Spinal cord (tissue), 9 donors: ENCODE measurements at regions not wholly inside any gene's neighbourhood (a gene's known extent, or its start where the extent isn't known, plus 50 kb on each side); places are given as distances from the start of the nearest gene placed in this dataset.
"Not testable (repeated sequence)": the region's sequence is repeated elsewhere in the genome, so short reads cannot be mapped to it uniquely, and the experiment has no call there.

Experiments
- DNase-seq, 6 donors: peaks; one replicate each; pipeline versions ENCODE4 v3.0.0 to v3.0.0-alpha.2; 2013 to 2015; ENCODE audit warnings: low spot score in 6 of 6, low read depth in 4 of 6
- H3K27ac ChIP-seq: one replicate; pipeline ENCODE4 v1.5.1; 2013; ENCODE audit warnings: low read depth, low read length, control low read depth
- H3K27me3 ChIP-seq: one replicate; pipeline ENCODE4 v1.6.1; 2013; ENCODE audit warnings: low read length; ENCODE audit not compliant: control insufficient read depth, insufficient read depth
- H3K36me3 ChIP-seq: one replicate; pipeline ENCODE4 v1.6.1; 2013; ENCODE audit warnings: low read length; ENCODE audit not compliant: control insufficient read depth, insufficient read depth
- H3K4me1 ChIP-seq: one replicate; pipeline ENCODE4 v1.6.1; 2013; ENCODE audit warnings: low read length; ENCODE audit not compliant: control insufficient read depth, insufficient read depth
- H3K4me3 ChIP-seq: one replicate; pipeline ENCODE4 v1.5.1; 2013; ENCODE audit warnings: low read depth, low read length, control low read depth
- H3K9me3 ChIP-seq: one replicate; pipeline ENCODE4 v1.6.1; 2013; ENCODE audit warnings: low read length; ENCODE audit not compliant: control insufficient read depth, insufficient read depth
- WGBS: methylation state at CpG from one replicate; pipeline ENCODE4 v1.1.5; 2013; ENCODE audit warnings: missing lambda C conversion rate; ENCODE audit not compliant: insufficient coverage; 5-methylcytosine and 5-hydroxymethylcytosine counted together
- donor health status: healthy.

- not testable (repeated sequence) for H3K27ac ChIP-seq, H3K4me3 ChIP-seq, H3K4me1 ChIP-seq, H3K36me3 ChIP-seq, H3K27me3 ChIP-seq, H3K9me3 ChIP-seq, DNase-seq
- WGBS = no CpG with 5 or more reads among the region's 6 CpGs
These were observed 763.3 kb downstream of the SPATA31A7 start for GRCh38 chr9:61953108-61953507.

- not testable (repeated sequence) for DNase-seq
These were observed 781.8 kb downstream of the SPATA31A7 start for GRCh38 chr9:61971635-61972034.

GRCh38 chr9:61974501-61974900 lies 784.7 kb downstream of the SPATA31A7 start:
- H3K36me3 ChIP-seq, H3K4me1 ChIP-seq, H3K4me3 ChIP-seq, H3K27ac ChIP-seq, H3K27me3 ChIP-seq, H3K9me3 ChIP-seq: not testable (repeated sequence)
- DNase-seq = peak in 1 of 6 donors; percentile 0
- WGBS = no CpG with 5 or more reads among the region's 9 CpGs

More at GRCh38 chr9:61971635-61972034, 781.8 kb downstream of the SPATA31A7 start:
- H3K27me3 ChIP-seq, H3K4me1 ChIP-seq, H3K9me3 ChIP-seq, H3K27ac ChIP-seq, H3K4me3 ChIP-seq, H3K36me3 ChIP-seq: not testable (repeated sequence)
- 100% methylated on average over 3 of the region's 9 CpGs for WGBS

- not testable (repeated sequence) for H3K27me3 ChIP-seq, H3K4me3 ChIP-seq, H3K9me3 ChIP-seq, DNase-seq, H3K36me3 ChIP-seq, H3K27ac ChIP-seq, H3K4me1 ChIP-seq
- WGBS = no CpG with 5 or more reads among the region's 15 CpGs
These were observed 786.5 kb downstream of the SPATA31A7 start for GRCh38 chr9:61976318-61976717.

- not testable (repeated sequence) for H3K27me3 ChIP-seq, H3K4me3 ChIP-seq, H3K9me3 ChIP-seq, H3K4me1 ChIP-seq, DNase-seq, H3K27ac ChIP-seq, H3K36me3 ChIP-seq
- WGBS = 95% methylated on average over 3 of the region's 16 CpGs
These were observed 792.9 kb downstream of the SPATA31A7 start for GRCh38 chr9:61982727-61983126.

- H3K27me3 ChIP-seq, H3K27ac ChIP-seq, H3K9me3 ChIP-seq, H3K36me3 ChIP-seq, H3K4me1 ChIP-seq, DNase-seq, H3K4me3 ChIP-seq: not testable (repeated sequence)
- no CpG with 5 or more reads among the region's 8 CpGs for WGBS
These were observed 793.6 kb downstream of the SPATA31A7 start for GRCh38 chr9:61983441-61983840.

GRCh38 chr9:61983954-61984353 lies 794.1 kb downstream of the SPATA31A7 start:
- not testable (repeated sequence) for H3K4me3 ChIP-seq, H3K36me3 ChIP-seq, H3K4me1 ChIP-seq, H3K9me3 ChIP-seq, DNase-seq, H3K27me3 ChIP-seq, H3K27ac ChIP-seq
- WGBS = 74% methylated on average over 7 of the region's 9 CpGs

GRCh38 chr9:61984513-61984912 lies 794.7 kb downstream of the SPATA31A7 start:
- not testable (repeated sequence) for H3K4me1 ChIP-seq, DNase-seq, H3K36me3 ChIP-seq, H3K27ac ChIP-seq, H3K27me3 ChIP-seq, H3K9me3 ChIP-seq, H3K4me3 ChIP-seq
- WGBS = 90% methylated on average over 2 of the region's 5 CpGs

- H3K27me3 ChIP-seq, H3K4me3 ChIP-seq, H3K4me1 ChIP-seq, H3K9me3 ChIP-seq, H3K27ac ChIP-seq, DNase-seq, H3K36me3 ChIP-seq: not testable (repeated sequence)
- WGBS = 97% methylated on average over 4 of the region's 6 CpGs
These were observed 802.3 kb downstream of the SPATA31A7 start for GRCh38 chr9:61992110-61992509.

- H3K27ac ChIP-seq, H3K36me3 ChIP-seq, H3K4me3 ChIP-seq, H3K9me3 ChIP-seq, DNase-seq, H3K4me1 ChIP-seq, H3K27me3 ChIP-seq: not testable (repeated sequence)
- no CpG with 5 or more reads among the region's 3 CpGs for WGBS
These were observed 842.6 kb downstream of the SPATA31A7 start for GRCh38 chr9:62032441-62032840.
